K562 (cell line): ENCODE measurements at regions not wholly inside any gene's neighbourhood (a gene's known extent, or its start where the extent isn't known, plus 50 kb on each side); places are given as distances from the start of the nearest gene placed in this dataset.
"Not testable (repeated sequence)": the region's sequence is repeated elsewhere in the genome, so short reads cannot be mapped to it uniquely, and the experiment has no call there.

Experiments used
- ATAC-seq: fragments of 200-7000 bp; cut with Tn5 transposase; 3 replicates; pipeline ENCODE4 v1.9.1; 2020; ENCODE audit warnings: moderate library complexity
- BruUV-seq: library from RNA; stranded (reverse); fragments of 400-500 nt; replicated peaks from 2 replicates; lab custom pipeline; 2021; lab: Mats Ljungman, UMichigan
- CTCF ChIA-PET: fragments of 300-600 bp; formaldehyde crosslinking; extraction: SDS; loops from one replicate; lab custom pipeline; 2021; ENCODE audit warnings: low intra/inter-chr PET ratio; lab: Yijun Ruan, JAX
- POLR2A ChIA-PET: fragments of 300-600, 350-650 bp; sonication (Branson Sonifier 250); formaldehyde crosslinking; extraction: SDS; loops from one replicate; lab custom pipeline; 2021; ENCODE audit warnings: antibody characterized with exemption, inconsistent platforms; lab: Yijun Ruan, JAX
- DNase-seq, 4 experiments: peaks; one replicate each; pipeline versions ENCODE4 v3.0.0 to v3.0.0-alpha.2; 2011 to 2018; ENCODE audit warnings: low spot score in 3 of 4, mixed read lengths in 3 of 4; ENCODE audit errors: extremely low read depth in 1 of 4
- FAIRE-seq: peaks from 2 replicates; lab custom pipeline; 2011; peaks lifted over from hg19 to GRCh38; lab: Jason Lieb, UNC
- H2AFZ ChIP-seq: 2 replicates; pipeline ENCODE4 v1.6.0; 2011; ENCODE audit warnings: low read depth, low read length, control low read depth, inconsistent platforms
- H3K27ac ChIP-seq: fragments of 200-600 bp; 3 replicates; pipeline ENCODE4 v1.8.0; 2011; ENCODE audit warnings: low read depth, mild to moderate bottlenecking, control low read depth, inconsistent platforms, low read length, moderate library complexity, mixed read lengths; ENCODE audit errors: extremely low read depth
- H3K27me3 ChIP-seq, 2 experiments: fragments of 300-600 bp in 1 of 2; 2 replicates in 1 of 2; 3 replicates in 1 of 2; pipeline versions ENCODE4 v1.6.0 to v1.8.0; 2011; ENCODE audit warnings: inconsistent platforms in 2 of 2, low read length in 2 of 2, mild to moderate bottlenecking in 1 of 2, mixed read lengths in 1 of 2, moderate library complexity in 1 of 2; ENCODE audit not compliant: control insufficient read depth in 2 of 2, insufficient read depth in 2 of 2
- H3K36me3 ChIP-seq: fragments of 300-600 bp; 3 replicates; pipeline ENCODE4 v1.8.0; 2011; ENCODE audit warnings: mild to moderate bottlenecking, low read length, inconsistent platforms; ENCODE audit not compliant: control insufficient read depth, insufficient read depth
- H3K4me1 ChIP-seq, 2 experiments: fragments of 200-600 bp in 1 of 2; replicated peaks in 1 of 2; 2 replicates in 1 of 2; 3 replicates in 1 of 2; pipeline versions ENCODE4 v1.5.1 to v1.8.0; 2011; ENCODE audit warnings: inconsistent platforms in 2 of 2, low read length in 2 of 2, mild to moderate bottlenecking in 1 of 2, mixed read lengths in 1 of 2, moderate library complexity in 1 of 2; ENCODE audit not compliant: control insufficient read depth in 2 of 2, insufficient read depth in 2 of 2
- H3K4me2 ChIP-seq: 2 replicates; pipeline ENCODE4 v1.6.1; 2011; ENCODE audit warnings: low read length, control low read depth, inconsistent platforms, mixed read lengths; ENCODE audit not compliant: insufficient read depth
- H3K4me3 ChIP-seq: fragments of 200-600 bp; sonication (generic), shearing (Covaris generic); 2 replicates; pipeline ENCODE4 v1.5.1; 2016; ENCODE audit warnings: control low read depth, inconsistent platforms
- H3K79me2 ChIP-seq: fragments of 200-600 bp; 3 replicates; pipeline ENCODE4 v1.8.0; 2011; ENCODE audit warnings: low read length, inconsistent platforms; ENCODE audit not compliant: control insufficient read depth, insufficient read depth
- H3K9ac ChIP-seq, 2 experiments: 2 replicates each; pipeline versions ENCODE4 v1.6.0 to v1.6.1; 2011; ENCODE audit warnings: low read depth in 2 of 2, low read length in 2 of 2, control low read depth in 1 of 2, inconsistent platforms in 1 of 2, mild to moderate bottlenecking in 1 of 2, mixed read lengths in 1 of 2; ENCODE audit not compliant: insufficient read depth in 1 of 2
- H3K9me1 ChIP-seq: one replicate; pipeline ENCODE4 v1.6.0; 2011; ENCODE audit warnings: inconsistent platforms, mild to moderate bottlenecking, low read length, moderate library complexity; ENCODE audit not compliant: control insufficient read depth, insufficient read depth
- H3K9me3 ChIP-seq: replicated peaks from 2 replicates; pipeline ENCODE4 v1.5.1; 2011; ENCODE audit warnings: low read depth, low read length, inconsistent platforms; ENCODE audit not compliant: control insufficient read depth, insufficient read depth
- H4K20me1 ChIP-seq: replicated peaks from 2 replicates; pipeline ENCODE4 v1.6.1; 2011; ENCODE audit warnings: low read length, inconsistent platforms, mixed read lengths; ENCODE audit not compliant: control insufficient read depth, insufficient read depth
- ARID1B ChIP-seq: fragments of 450-650 bp; IDR thresholded peaks from 2 replicates; pipeline ENCODE4 v1.6.1; 2016; ENCODE audit warnings: antibody characterized with exemption, mild to moderate bottlenecking, inconsistent platforms
- BACH1 ChIP-seq: fragments of 200-800 bp; sonication (Bioruptor generic); IDR thresholded peaks from 2 replicates; pipeline ENCODE4 v1.6.1; 2016; ENCODE audit warnings: missing genetic modification characterization, missing compliant biosample characterization
- CC2D1A ChIP-seq: fragments of 450-650 bp; IDR thresholded peaks from 2 replicates; pipeline ENCODE4 v1.6.1; 2017; ENCODE audit warnings: mild to moderate bottlenecking
- DDX20 ChIP-seq: fragments of 450-650 bp; IDR thresholded peaks from 2 replicates; pipeline ENCODE4 v1.6.1; 2016; ENCODE audit warnings: missing genetic modification characterization, low read depth, mild to moderate bottlenecking, missing compliant biosample characterization, moderate library complexity
- DPF2 ChIP-seq: fragments of 450-650 bp; IDR thresholded peaks from 2 replicates; pipeline ENCODE4 v1.6.1; 2016
- ELK1 ChIP-seq: sonication (generic); formaldehyde crosslinking; IDR thresholded peaks from 2 replicates; pipeline ENCODE4 v1.8.1; 2022; ENCODE audit warnings: missing genetic modification reagents
- KAT8 ChIP-seq: fragments of 450-650 bp; IDR thresholded peaks from 2 replicates; pipeline ENCODE4 v1.6.1; 2016; ENCODE audit warnings: low read depth, mild to moderate bottlenecking
- KLF13 ChIP-seq: fragments of 450-650 bp; IDR thresholded peaks from 2 replicates; pipeline ENCODE4 v1.6.1; 2016; ENCODE audit warnings: missing genetic modification characterization, low read depth, mild to moderate bottlenecking, missing compliant biosample characterization, moderate library complexity, borderline replicate concordance
- MTA3 ChIP-seq: fragments of 450-650 bp; formaldehyde crosslinking; IDR thresholded peaks from 2 replicates; pipeline ENCODE4 v1.6.1; 2017; ENCODE audit warnings: mild to moderate bottlenecking, borderline replicate concordance
- MXI1 ChIP-seq: IDR thresholded peaks from 2 replicates; pipeline ENCODE4 v1.6.1; 2011; ENCODE audit warnings: low read depth, mild to moderate bottlenecking, improper control_type of control experiment, low read length
- NCOR1 ChIP-seq: fragments of 450-650 bp; IDR thresholded peaks from 2 replicates; pipeline ENCODE4 v1.6.1; 2016; ENCODE audit warnings: mild to moderate bottlenecking, moderate library complexity
- NFRKB ChIP-seq: fragments of 450-650 bp; IDR thresholded peaks from 2 replicates; pipeline ENCODE4 v1.6.1; 2016; ENCODE audit warnings: low read depth
- TFE3 ChIP-seq: fragments of 450-650 bp; formaldehyde crosslinking; IDR thresholded peaks from 2 replicates; pipeline ENCODE4 v1.4.0; 2020; ENCODE audit warnings: mild to moderate bottlenecking, mixed read lengths
- ZNF224 ChIP-seq: sonication (generic); formaldehyde crosslinking; IDR thresholded peaks from 2 replicates; pipeline ENCODE4 v1.8.0; 2022; ENCODE audit warnings: mild to moderate bottlenecking, missing genetic modification reagents
- ZNF232 ChIP-seq: sonication (generic); formaldehyde crosslinking; IDR thresholded peaks from 2 replicates; pipeline ENCODE4 v1.8.0; 2022; ENCODE audit warnings: mild to moderate bottlenecking, missing genetic modification reagents
- WGBS: fragments of 100-300 bp; shearing (Covaris generic); methylation state at CpG from one replicate; pipeline ENCODE4 v1.1.6; 2016; ENCODE audit warnings: low coverage, mixed read lengths; ENCODE audit not compliant: insufficient coverage; ENCODE audit errors: missing lambda C conversion rate; 5-methylcytosine and 5-hydroxymethylcytosine counted together
- in situ Hi-C: fragments of 300-500 bp; cut with MboI; formaldehyde crosslinking; loops from 4 replicates; pipeline ENCODE4 v1.15.0; 2018; ENCODE audit warnings: inconsistent platforms, mixed read lengths
- intact Hi-C: fragments of 100-400 bp; cut with micrococcal nuclease; formaldehyde crosslinking; loops from 2 replicates; pipeline ENCODE4 v1.14.2; 2022

- H3K27ac ChIP-seq, H3K36me3 ChIP-seq, H3K4me3 ChIP-seq, H3K27me3 ChIP-seq, H3K9ac ChIP-seq, ATAC-seq, in situ Hi-C loops, H3K79me2 ChIP-seq, H3K4me2 ChIP-seq, H3K9me3 ChIP-seq, H3K9me1 ChIP-seq, H3K4me1 ChIP-seq, CTCF ChIA-PET, intact Hi-C loops, BruUV-seq, H4K20me1 ChIP-seq, POLR2A ChIA-PET, FAIRE-seq, H2AFZ ChIP-seq: not testable (repeated sequence)
- 7% methylated on average over 26 of the region's 27 CpGs for WGBS
- DNase-seq = peak in 1 of 4 experiments; percentile 1
These were observed 317.8 kb upstream of the IRS4 start for GRCh38 chrX:109054181-109054581.

GRCh38 chrX:109049903-109050302 is 313.5 kb upstream of the IRS4 start:
- Histone ChIP-seq H3K9ac (no peak overlapping the region), H3K4me2 (no peak overlapping the region), H3K9me3 (no peaks in the 10 kb centered on the region), H3K4me3 (no peak overlapping the region), H3K9me1 (no peaks in the 10 kb centered on the region), H3K36me3 (no peaks in the 10 kb centered on the region), H3K27ac (no peak overlapping the region), H2AFZ (no peak overlapping the region), H3K79me2 (no peaks in the 10 kb centered on the region), H4K20me1 (no peaks in the 10 kb centered on the region), H3K4me1 (no peaks in the 10 kb centered on the region), H3K27me3 (no peaks in the 10 kb centered on the region)
- 0% methylated on average over 2 of the region's 2 CpGs for WGBS
- FAIRE-seq (no peak), ATAC-seq (no peak), DNase-seq (no peak)
- BruUV-seq = no TSS peak
- in situ Hi-C loops (no loop called here), intact Hi-C loops (no loop called here)
- CTCF ChIA-PET = no interaction called here
- POLR2A ChIA-PET = no interaction called here
- TF ChIP-seq ZNF232 (CRISPR knock-in tag) (no peak), NCOR1 (no peak), MTA3 (no peak), CC2D1A (no peak), BACH1 (tag) (no peak), ARID1B (no peak), TFE3 (CRISPR knock-in tag) (no peak), DDX20 (tag) (no peak), DPF2 (no peak), NFRKB (no peak), ELK1 (CRISPR knock-in tag) (no peak), MXI1 (no peak), ZNF224 (no peak), KLF13 (tag) (no peak), KAT8 (no peak)
